OCI-LY7 (cell line): ENCODE measurements at regions not wholly inside any gene's neighbourhood (a gene's known extent, or its start where the extent isn't known, plus 50 kb on each side); places are given as distances from the start of the nearest gene placed in this dataset.

ENCODE experiments used
- BruUV-seq: library from RNA; stranded (reverse); fragments of 400-500 nt; replicated peaks from 2 replicates; lab custom pipeline; 2021; lab: Mats Ljungman, UMichigan
- CTCF ChIA-PET: fragments of 300-600 bp; sonication (Branson Sonifier 250); formaldehyde crosslinking; loops from one replicate; lab custom pipeline; 2022; ENCODE audit warnings: antibody characterized with exemption; ENCODE audit not compliant: unreplicated experiment; lab: Charles Lee
- POLR2A ChIA-PET: fragments of 300-600 bp; sonication (Branson Sonifier 250); formaldehyde crosslinking; loops from one replicate; lab custom pipeline; 2022; ENCODE audit warnings: antibody characterized with exemption; lab: Charles Lee
- DNase-seq: peaks from one replicate; pipeline ENCODE4 v3.0.0-alpha.2; 2015; ENCODE audit warnings: low spot score
- H2AFZ ChIP-seq: fragments of 200-600 bp; sonication (generic), shearing (Covaris generic); 2 replicates; pipeline ENCODE4 v1.6.1; 2014; ENCODE audit warnings: mild to moderate bottlenecking, antibody characterized with exemption, low read length, moderate library complexity
- H3K27ac ChIP-seq: fragments of 200-600 bp; sonication (generic); 2 replicates; pipeline ENCODE4 v1.5.1; 2014; ENCODE audit warnings: mixed run types, low read depth, mild to moderate bottlenecking, moderate library complexity, low read length, inconsistent platforms; ENCODE audit not compliant: poor library complexity, severe bottlenecking
- H3K36me3 ChIP-seq: fragments of 200-600 bp; sonication (generic); 2 replicates; pipeline ENCODE4 v1.6.1; 2014; ENCODE audit warnings: mild to moderate bottlenecking, antibody characterized with exemption, low read length, moderate library complexity, mixed read lengths; ENCODE audit not compliant: insufficient read depth
- H3K4me1 ChIP-seq: fragments of 200-600 bp; sonication (generic); 2 replicates; pipeline ENCODE4 v1.5.1; 2014; ENCODE audit warnings: mild to moderate bottlenecking, low read length; ENCODE audit not compliant: insufficient read depth, poor library complexity, severe bottlenecking
- H3K4me2 ChIP-seq: fragments of 200-600 bp; sonication (generic); 2 replicates; pipeline ENCODE4 v1.6.1; 2014; ENCODE audit warnings: mild to moderate bottlenecking, low read length
- H3K4me3 ChIP-seq: fragments of 200-600 bp; sonication (generic); 2 replicates; pipeline ENCODE4 v1.5.1; 2014; ENCODE audit warnings: mild to moderate bottlenecking, low read depth, low read length; ENCODE audit not compliant: poor library complexity, severe bottlenecking
- H3K79me2 ChIP-seq: fragments of 200-600 bp; sonication (generic); 2 replicates; pipeline ENCODE4 v1.6.1; 2016; ENCODE audit warnings: low read depth, mild to moderate bottlenecking, low read length, moderate library complexity, mixed read lengths; ENCODE audit not compliant: insufficient read depth
- H3K9me2 ChIP-seq: fragments of 200-600 bp; sonication (generic); 2 replicates; pipeline ENCODE4 v1.6.1; 2016; ENCODE audit warnings: mild to moderate bottlenecking, low read length, mixed read lengths; ENCODE audit not compliant: insufficient read depth
- H3K9me3 ChIP-seq: fragments of 200-600 bp; sonication (generic); 2 replicates; pipeline ENCODE4 v1.6.1; 2014; ENCODE audit warnings: mild to moderate bottlenecking, mixed run types, low read length, mixed read lengths
- H4K20me1 ChIP-seq: fragments of 200-600 bp; sonication (generic); 2 replicates; pipeline ENCODE4 v1.6.1; 2014; ENCODE audit warnings: mild to moderate bottlenecking, antibody characterized with exemption, low read length, moderate library complexity, mixed read lengths; ENCODE audit not compliant: insufficient read depth
- EZH2phosphoT487 ChIP-seq: fragments of 200-600 bp; sonication (generic); IDR thresholded peaks from 2 replicates; pipeline ENCODE4 v1.6.1; 2018; ENCODE audit warnings: low read depth, borderline replicate concordance, mild to moderate bottlenecking, mixed run types, antibody characterized with exemption, low read length, moderate library complexity, mixed read lengths
- intact Hi-C: fragments of 100-400 bp; cut with micrococcal nuclease; formaldehyde crosslinking; loops from one replicate; pipeline ENCODE4 v1.10.0; 2022; ENCODE audit not compliant: unreplicated experiment
- TF ChIP-seq, protein P1 (sequence below): fragments of 200-600 bp; sonication (generic); conservative IDR thresholded peaks from 2 replicates; pipeline ENCODE4 v1.5.1; 2014; ENCODE audit warnings: mild to moderate bottlenecking, antibody characterized with exemption, low read length, moderate library complexity, mixed read lengths

- Histone ChIP-seq H3K9me2 (no peaks in the 10 kb centered on the region), H3K4me1 (no peaks in the 10 kb centered on the region), H3K27ac (no peak overlapping the region), H3K79me2 (no peaks in the 10 kb centered on the region), H4K20me1 (no peaks in the 10 kb centered on the region), H3K9me3 (no peaks in the 10 kb centered on the region), H2AFZ (no peak overlapping the region), H3K4me2 (no peak overlapping the region), H3K36me3 (no peaks in the 10 kb centered on the region), H3K4me3 (no peak overlapping the region)
- DNase-seq = no peak
- no peak for TF ChIP-seq EZH2phosphoT487
- TF ChIP-seq, protein P1, sequence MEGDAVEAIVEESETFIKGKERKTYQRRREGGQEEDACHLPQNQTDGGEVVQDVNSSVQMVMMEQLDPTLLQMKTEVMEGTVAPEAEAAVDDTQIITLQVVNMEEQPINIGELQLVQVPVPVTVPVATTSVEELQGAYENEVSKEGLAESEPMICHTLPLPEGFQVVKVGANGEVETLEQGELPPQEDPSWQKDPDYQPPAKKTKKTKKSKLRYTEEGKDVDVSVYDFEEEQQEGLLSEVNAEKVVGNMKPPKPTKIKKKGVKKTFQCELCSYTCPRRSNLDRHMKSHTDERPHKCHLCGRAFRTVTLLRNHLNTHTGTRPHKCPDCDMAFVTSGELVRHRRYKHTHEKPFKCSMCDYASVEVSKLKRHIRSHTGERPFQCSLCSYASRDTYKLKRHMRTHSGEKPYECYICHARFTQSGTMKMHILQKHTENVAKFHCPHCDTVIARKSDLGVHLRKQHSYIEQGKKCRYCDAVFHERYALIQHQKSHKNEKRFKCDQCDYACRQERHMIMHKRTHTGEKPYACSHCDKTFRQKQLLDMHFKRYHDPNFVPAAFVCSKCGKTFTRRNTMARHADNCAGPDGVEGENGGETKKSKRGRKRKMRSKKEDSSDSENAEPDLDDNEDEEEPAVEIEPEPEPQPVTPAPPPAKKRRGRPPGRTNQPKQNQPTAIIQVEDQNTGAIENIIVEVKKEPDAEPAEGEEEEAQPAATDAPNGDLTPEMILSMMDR = no peak
- intact Hi-C loops = no loop called here
- BruUV-seq = no TSS peak
- CTCF ChIA-PET = no interaction called here
- POLR2A ChIA-PET = interaction anchor here (1.4 kb wide), 1 partner anchor 9 kb away, joined by 6 read pairs; no protein-coding TSS in a partner anchor
These were observed 143.8 kb upstream of the KHDRBS2 start for GRCh38 chr6:62429781-62430180.

DNA sequence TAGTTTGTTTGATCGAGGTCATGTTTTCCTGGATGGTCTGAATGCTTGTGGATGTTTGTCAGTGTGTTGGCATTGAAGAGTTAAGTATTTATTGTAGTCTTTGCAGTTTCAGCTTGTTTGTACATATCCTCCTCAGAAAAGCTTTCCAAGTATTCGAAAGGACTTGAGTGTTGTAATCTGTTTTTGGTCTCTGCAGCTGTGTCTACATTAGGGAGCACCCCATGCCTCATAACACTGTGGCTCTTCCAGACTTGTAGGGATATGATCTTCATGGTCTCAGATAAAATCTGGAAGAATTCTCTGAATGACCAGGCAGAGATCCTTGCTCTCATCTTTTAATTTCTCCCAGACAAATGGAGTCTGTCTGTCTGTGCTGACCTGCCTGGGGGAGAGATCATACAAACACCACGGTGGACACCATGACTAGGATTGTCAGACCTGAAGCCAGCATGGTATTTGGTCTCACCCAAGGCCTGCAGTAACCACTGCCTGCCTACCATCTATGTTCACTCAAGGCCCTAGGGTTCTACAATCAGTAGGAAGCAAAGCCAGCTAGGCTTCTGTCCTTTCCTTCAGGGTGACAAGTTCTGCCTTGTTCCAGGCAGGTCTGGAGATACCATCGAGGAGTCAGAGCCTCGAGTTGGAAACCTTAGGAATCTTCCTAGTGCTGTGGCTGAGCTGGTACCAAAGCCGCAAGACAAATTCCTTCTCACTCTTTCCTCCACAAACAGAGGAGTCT lies 114.7 kb upstream of the KHDRBS2 start:
- Histone ChIP-seq H3K36me3 (no peaks in the 10 kb centered on the region), H3K4me2 (no peak overlapping the region), H4K20me1 (no peaks in the 10 kb centered on the region), H2AFZ (no peak overlapping the region), H3K4me3 (no peak overlapping the region), H3K9me3 (no peaks in the 10 kb centered on the region), H3K79me2 (no peaks in the 10 kb centered on the region), H3K4me1 (no peaks in the 10 kb centered on the region), H3K27ac (no peak overlapping the region), H3K9me2 (no peaks in the 10 kb centered on the region)
- TF ChIP-seq EZH2phosphoT487 = no peak
- TF ChIP-seq, protein P1 = no peak
- DNase-seq = no peak
- ChIA-PET POLR2A (interaction anchor here (0.8 to 3.0 kb wide), 2 partner anchors 8 to 120 kb away, joined by 4 to 11 read pairs; no protein-coding TSS in a partner anchor), CTCF (no interaction called here)
- intact Hi-C loops = no loop called here
- BruUV-seq = no TSS peak

GRCh38 chr6:62393608-62394007 lies 107.6 kb upstream of the KHDRBS2 start:
- Histone ChIP-seq H4K20me1 (no peaks in the 10 kb centered on the region), H3K4me1 (peaks cover 42% of the 10 kb centered on the region), H3K9me3 (no peaks in the 10 kb centered on the region), H3K27ac (no peak overlapping the region), H3K9me2 (no peaks in the 10 kb centered on the region), H3K4me2 (peak overlapping the region; percentile 8; the same call in 1 of the 2 replicates), H3K79me2 (no peaks in the 10 kb centered on the region), H3K4me3 (no peak overlapping the region), H3K36me3 (no peaks in the 10 kb centered on the region), H2AFZ (peak overlapping the region; percentile 42; the same call in 1 of the 2 replicates)
- DNase-seq = no peak
- BruUV-seq = no TSS peak
- intact Hi-C loops = loop anchor here (5.0 kb wide), 1 partner anchor 124 kb away; no protein-coding TSS in a partner anchor
- POLR2A ChIA-PET = interaction anchor here (0.7 to 4.8 kb wide), 11 partner anchors 11 to 1292 kb away, joined by 3 to 36 read pairs (median 5); partner anchors contain the start of gene KHDRBS2
- TF ChIP-seq, protein P1 = 0 out of 2 replicates have a peak, but pooled peaks have one; percentile 38
- TF ChIP-seq EZH2phosphoT487 = no peak
- CTCF ChIA-PET = interaction anchor here (0.5 kb wide), 1 partner anchor 1369 kb away, joined by 3 read pairs; no protein-coding TSS in a partner anchor
